Colonic mucosa (tissue), 4 donors: ENCODE measurements at regions not wholly inside any gene's neighbourhood (a gene's known extent, or its start where the extent isn't known, plus 50 kb on each side); places are given as distances from the start of the nearest gene placed in this dataset.

Source experiments
- DNase-seq: peaks from one replicate; pipeline ENCODE4 v3.0.0-alpha.2; 2020
- H3K27ac ChIP-seq: fragments of 200-600 bp; one replicate; pipeline ENCODE4 v1.8.0; 2021
- H3K27me3 ChIP-seq: fragments of 200-600 bp; one replicate; pipeline ENCODE4 v1.8.0; 2021
- H3K36me3 ChIP-seq: fragments of 200-600 bp; one replicate; pipeline ENCODE4 v1.8.0; 2021
- H3K4me1 ChIP-seq: fragments of 200-600 bp; one replicate; pipeline ENCODE4 v1.8.0; 2021; ENCODE audit warnings: mild to moderate bottlenecking
- H3K4me3 ChIP-seq: fragments of 200-600 bp; one replicate; pipeline ENCODE4 v1.8.0; 2021
- H3K9ac ChIP-seq, 2 donors: one replicate each; pipeline ENCODE4 v1.7.0; 2013; ENCODE audit warnings: control low read depth in 2 of 2, low read depth in 2 of 2, low read length in 2 of 2
- H3K9me3 ChIP-seq: fragments of 200-600 bp; one replicate; pipeline ENCODE4 v1.8.0; 2021
- intact Hi-C: fragments of 100-400 bp; cut with DNase I; formaldehyde crosslinking; loops from one replicate; pipeline ENCODE4 v1.14.1; 2022
- TF ChIP-seq, protein P1 (sequence below): fragments of 200-600 bp; IDR thresholded peaks from one replicate; pipeline ENCODE4 v1.8.0; 2022; ENCODE audit warnings: antibody characterized with exemption, mild to moderate bottlenecking
- donor health status: healthy.
- donor health status: DM: no; HTN: no; CAD: no.
- donor health status: DM: no; HTN: no; CAD: no.

DNA sequence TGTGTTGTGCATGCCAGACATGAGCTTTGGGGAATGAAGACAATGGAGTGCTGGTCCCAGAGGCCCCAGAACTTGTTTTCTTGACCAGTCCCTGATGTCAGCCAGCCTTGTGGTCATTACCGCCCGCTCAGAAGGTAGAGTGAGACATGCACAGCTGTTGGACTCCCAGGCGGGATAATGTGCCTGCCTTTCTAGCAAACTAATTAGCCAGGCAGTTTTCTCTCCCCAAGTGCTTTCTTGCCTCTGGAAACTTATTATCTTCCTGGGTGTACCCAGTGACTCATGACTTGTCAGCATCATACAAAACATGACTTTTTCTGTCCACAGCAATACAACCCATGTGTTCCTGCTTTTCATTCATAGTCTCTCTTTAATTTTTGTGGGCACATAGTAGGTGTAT lies 131.1 kb downstream of the RMI1 start:
- Histone ChIP-seq H3K4me1 (no peaks in the 10 kb centered on the region), H3K36me3 (no peaks in the 10 kb centered on the region), H3K9me3 (no peaks in the 10 kb centered on the region), H3K27ac (no peak overlapping the region), H3K9ac (no peak overlapping the region), H3K27me3 (no peaks in the 10 kb centered on the region), H3K4me3 (no peak overlapping the region)
- intact Hi-C loops: no loop called here
- DNase-seq: no peak
- TF ChIP-seq, protein P1, sequence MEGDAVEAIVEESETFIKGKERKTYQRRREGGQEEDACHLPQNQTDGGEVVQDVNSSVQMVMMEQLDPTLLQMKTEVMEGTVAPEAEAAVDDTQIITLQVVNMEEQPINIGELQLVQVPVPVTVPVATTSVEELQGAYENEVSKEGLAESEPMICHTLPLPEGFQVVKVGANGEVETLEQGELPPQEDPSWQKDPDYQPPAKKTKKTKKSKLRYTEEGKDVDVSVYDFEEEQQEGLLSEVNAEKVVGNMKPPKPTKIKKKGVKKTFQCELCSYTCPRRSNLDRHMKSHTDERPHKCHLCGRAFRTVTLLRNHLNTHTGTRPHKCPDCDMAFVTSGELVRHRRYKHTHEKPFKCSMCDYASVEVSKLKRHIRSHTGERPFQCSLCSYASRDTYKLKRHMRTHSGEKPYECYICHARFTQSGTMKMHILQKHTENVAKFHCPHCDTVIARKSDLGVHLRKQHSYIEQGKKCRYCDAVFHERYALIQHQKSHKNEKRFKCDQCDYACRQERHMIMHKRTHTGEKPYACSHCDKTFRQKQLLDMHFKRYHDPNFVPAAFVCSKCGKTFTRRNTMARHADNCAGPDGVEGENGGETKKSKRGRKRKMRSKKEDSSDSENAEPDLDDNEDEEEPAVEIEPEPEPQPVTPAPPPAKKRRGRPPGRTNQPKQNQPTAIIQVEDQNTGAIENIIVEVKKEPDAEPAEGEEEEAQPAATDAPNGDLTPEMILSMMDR: no peak

- DNase-seq: no peak
- no peak overlapping the region for H3K4me3 ChIP-seq
- no peak overlapping the region for H3K27ac ChIP-seq
- no peaks in the 10 kb centered on the region for H3K9me3 ChIP-seq
- TF ChIP-seq, protein P1: no peak
- H3K36me3 ChIP-seq: no peaks in the 10 kb centered on the region
- H3K27me3 ChIP-seq: no peaks in the 10 kb centered on the region
- H3K9ac ChIP-seq: no peak overlapping the region
- intact Hi-C loops: no loop called here
- no peaks in the 10 kb centered on the region for H3K4me1 ChIP-seq
These were observed 141.5 kb downstream of the RMI1 start for GRCh38 chr9:84121991-84122523.

GRCh38 chr9:84122572-84122971 lies 142.0 kb downstream of the RMI1 start:
- H3K4me3 ChIP-seq: no peak overlapping the region
- TF ChIP-seq, protein P1: no peak
- no peaks in the 10 kb centered on the region for H3K9me3 ChIP-seq
- H3K27ac ChIP-seq: no peak overlapping the region
- no peaks in the 10 kb centered on the region for H3K4me1 ChIP-seq
- H3K27me3 ChIP-seq: no peaks in the 10 kb centered on the region
- H3K9ac ChIP-seq: no peak overlapping the region
- intact Hi-C loops: no loop called here
- H3K36me3 ChIP-seq: no peaks in the 10 kb centered on the region
- no peak for DNase-seq

GRCh38 chr9:84123648-84124406 lies 143.2 kb downstream of the RMI1 start:
- TF ChIP-seq, protein P1: no peak
- Histone ChIP-seq H3K27ac (no peak overlapping the region), H3K4me3 (no peak overlapping the region), H3K36me3 (no peaks in the 10 kb centered on the region), H3K9me3 (no peaks in the 10 kb centered on the region), H3K27me3 (no peaks in the 10 kb centered on the region), H3K4me1 (no peaks in the 10 kb centered on the region), H3K9ac (no peak overlapping the region)
- DNase-seq: no peak
- intact Hi-C loops: no loop called here

- H3K27me3 ChIP-seq: no peaks in the 10 kb centered on the region
- H3K4me3 ChIP-seq: no peak overlapping the region
- intact Hi-C loops: no loop called here
- H3K36me3 ChIP-seq: no peaks in the 10 kb centered on the region
- TF ChIP-seq, protein P1: no peak
- no peak for DNase-seq
- no peak overlapping the region for H3K27ac ChIP-seq
- no peaks in the 10 kb centered on the region for H3K4me1 ChIP-seq
- H3K9me3 ChIP-seq: no peaks in the 10 kb centered on the region
- H3K9ac ChIP-seq: no peak overlapping the region
These were observed 144.4 kb downstream of the RMI1 start for GRCh38 chr9:84125046-84125445.
